H9 (cell line): ENCODE measurements at regions not wholly inside any gene's neighbourhood (a gene's known extent, or its start where the extent isn't known, plus 50 kb on each side); places are given as distances from the start of the nearest gene placed in this dataset.

Experiments
- DNase-seq: peaks from one replicate; pipeline ENCODE4 v3.0.0-alpha.2; 2017
- H2AFZ ChIP-seq: one replicate; pipeline ENCODE4 v1.6.1; 2013; ENCODE audit warnings: mild to moderate bottlenecking, low read length, control low read depth, moderate library complexity
- H2AK5ac ChIP-seq: 2 replicates; pipeline ENCODE4 v1.6.1; 2013; ENCODE audit warnings: low read length, control low read depth, mixed read lengths; ENCODE audit not compliant: insufficient read length
- H2BK120ac ChIP-seq: one replicate; pipeline ENCODE4 v1.6.1; 2013; ENCODE audit warnings: low read depth, mild to moderate bottlenecking, low read length, control low read depth, inconsistent platforms; ENCODE audit not compliant: poor library complexity, severe bottlenecking
- H2BK12ac ChIP-seq: 2 replicates; pipeline ENCODE4 v1.6.1; 2013; ENCODE audit warnings: low read length, control low read depth, mixed read lengths, low read depth; ENCODE audit not compliant: insufficient read length
- H2BK15ac ChIP-seq: 2 replicates; pipeline ENCODE4 v1.6.1; 2013; ENCODE audit warnings: low read depth, low read length, control low read depth
- H2BK20ac ChIP-seq: one replicate; pipeline ENCODE4 v1.6.1; 2013; ENCODE audit warnings: low read depth, mild to moderate bottlenecking, low read length, control low read depth, inconsistent platforms; ENCODE audit not compliant: poor library complexity, severe bottlenecking
- H2BK5ac ChIP-seq: 2 replicates; pipeline ENCODE4 v1.6.1; 2013; ENCODE audit warnings: low read length, control low read depth, mixed read lengths; ENCODE audit not compliant: insufficient read length
- H3K14ac ChIP-seq: 2 replicates; pipeline ENCODE4 v1.6.1; 2013; ENCODE audit warnings: low read length, control low read depth; ENCODE audit not compliant: insufficient read depth
- H3K18ac ChIP-seq: 2 replicates; pipeline ENCODE4 v1.6.1; 2013; ENCODE audit warnings: low read depth, mild to moderate bottlenecking, mixed read lengths, low read length, control low read depth; ENCODE audit not compliant: insufficient read length
- H3K23ac ChIP-seq: 2 replicates; pipeline ENCODE4 v1.6.1; 2013; ENCODE audit warnings: low read length, control low read depth, mixed read lengths, low read depth; ENCODE audit not compliant: insufficient read length
- H3K23me2 ChIP-seq: 2 replicates; pipeline ENCODE4 v1.6.1; 2013; ENCODE audit warnings: low read depth, mild to moderate bottlenecking, mixed read lengths, low read length, control low read depth; ENCODE audit not compliant: insufficient read length, poor library complexity, severe bottlenecking
- H3K27ac ChIP-seq: 2 replicates; pipeline ENCODE4 v1.5.1; 2013; ENCODE audit warnings: low read length, control low read depth, mixed read lengths, low read depth; ENCODE audit not compliant: insufficient read length
- H3K27me3 ChIP-seq: 2 replicates; pipeline ENCODE4 v1.6.1; 2013; ENCODE audit warnings: low read length, control low read depth, inconsistent platforms; ENCODE audit not compliant: insufficient read depth
- H3K4ac ChIP-seq: 2 replicates; pipeline ENCODE4 v1.6.1; 2013; ENCODE audit warnings: low read depth, mild to moderate bottlenecking, control low read depth, inconsistent platforms, low read length, moderate library complexity
- H3K4me1 ChIP-seq: 2 replicates; pipeline ENCODE4 v1.6.1; 2013; ENCODE audit warnings: low read length, control low read depth, inconsistent platforms; ENCODE audit not compliant: insufficient read depth
- H3K4me2 ChIP-seq: 2 replicates; pipeline ENCODE4 v1.6.1; 2013; ENCODE audit warnings: low read length, control low read depth, mixed read lengths; ENCODE audit not compliant: insufficient read length, insufficient read depth
- H3K56ac ChIP-seq: 2 replicates; pipeline ENCODE4 v1.6.1; 2013; ENCODE audit warnings: low read depth, mild to moderate bottlenecking, mixed read lengths, low read length, control low read depth; ENCODE audit not compliant: insufficient read length
- H3K79me1 ChIP-seq: 2 replicates; pipeline ENCODE4 v1.6.1; 2013; ENCODE audit warnings: low read depth, mild to moderate bottlenecking, moderate library complexity, low read length, control low read depth, inconsistent platforms; ENCODE audit not compliant: insufficient read depth, poor library complexity, severe bottlenecking
- H3K79me2 ChIP-seq: 2 replicates; pipeline ENCODE4 v1.6.1; 2013; ENCODE audit warnings: low read length, control low read depth, inconsistent platforms; ENCODE audit not compliant: insufficient read depth
- H3K9ac ChIP-seq: 2 replicates; pipeline ENCODE4 v1.6.1; 2013; ENCODE audit warnings: low read length, control low read depth, mixed read lengths; ENCODE audit not compliant: insufficient read length; ENCODE audit errors: extremely low read depth
- H3K9me3 ChIP-seq: one replicate; pipeline ENCODE4 v1.6.1; 2013; ENCODE audit warnings: low read depth, low read length, inconsistent platforms; ENCODE audit not compliant: control insufficient read depth
- H3T11ph ChIP-seq: one replicate; pipeline ENCODE4 v1.6.1; 2013; ENCODE audit warnings: mild to moderate bottlenecking, low read length, control low read depth, inconsistent platforms
- H4K20me1 ChIP-seq: one replicate; pipeline ENCODE4 v1.6.1; 2013; ENCODE audit not compliant: control insufficient read depth, insufficient read length, insufficient read depth
- H4K5ac ChIP-seq: 2 replicates; pipeline ENCODE4 v1.6.1; 2013; ENCODE audit warnings: low read depth, mild to moderate bottlenecking, mixed read lengths, low read length, control low read depth; ENCODE audit not compliant: insufficient read length
- H4K8ac ChIP-seq: replicated peaks from 2 replicates; pipeline ENCODE4 v1.6.1; 2013; ENCODE audit warnings: low read length, control low read depth, mixed read lengths, low read depth; ENCODE audit not compliant: insufficient read length
- H4K91ac ChIP-seq: 2 replicates; pipeline ENCODE4 v1.6.1; 2013; ENCODE audit warnings: low read depth, mild to moderate bottlenecking, moderate library complexity, mixed read lengths, low read length, control low read depth; ENCODE audit not compliant: insufficient read length
- H3K27ac Mint-ChIP-seq, 3 experiments: 2 replicates in 2 of 3; 3 replicates in 1 of 3; pipeline ENCODE4 v1.8.0; 2020 to 2021; ENCODE audit warnings: mixed read lengths in 3 of 3, mild to moderate bottlenecking in 1 of 3, moderate library complexity in 1 of 3
- H3K27me3 Mint-ChIP-seq: 2 replicates; pipeline ENCODE4 v1.8.0; 2021; ENCODE audit warnings: low read depth, mild to moderate bottlenecking, moderate library complexity, mixed read lengths
- H3K36me3 Mint-ChIP-seq, 3 experiments: 2 replicates in 2 of 3; 3 replicates in 1 of 3; pipeline ENCODE4 v1.8.0; 2020 to 2021; ENCODE audit warnings: low read depth in 3 of 3, mixed read lengths in 3 of 3; ENCODE audit not compliant: insufficient read depth in 1 of 3
- H3K4me1 Mint-ChIP-seq, 2 experiments: 2 replicates each; pipeline ENCODE4 v1.8.0; 2020; ENCODE audit warnings: mixed read lengths in 2 of 2
- H3K4me3 Mint-ChIP-seq, 2 experiments: 2 replicates in 1 of 2; 3 replicates in 1 of 2; pipeline ENCODE4 v1.8.0; 2020 to 2021; ENCODE audit warnings: mild to moderate bottlenecking in 2 of 2, mixed read lengths in 2 of 2, moderate library complexity in 1 of 2
- H3K9me3 Mint-ChIP-seq, 2 experiments: 2 replicates in 1 of 2; 3 replicates in 1 of 2; pipeline ENCODE4 v1.8.0; 2020; ENCODE audit warnings: mild to moderate bottlenecking in 2 of 2, mixed read lengths in 2 of 2, moderate library complexity in 1 of 2
- CTCF ChIP-seq: fragments of 200-600 bp; sonication (generic); conservative IDR thresholded peaks from 3 replicates; pipeline ENCODE4 v1.8.0; 2021; ENCODE audit warnings: antibody characterized with exemption, mild to moderate bottlenecking
- WGBS: extraction: QIAGEN DNeasy Blood & Tissue Kit; methylation state at CpG from one replicate; pipeline ENCODE4 v1.1.7; 2013; ENCODE audit warnings: missing lambda C conversion rate, low lambda C conversion rate, mixed read lengths; ENCODE audit not compliant: insufficient read length; ENCODE audit errors: extremely low coverage; 5-methylcytosine and 5-hydroxymethylcytosine counted together

- no peaks in the 10 kb centered on the region for H3K23me2 ChIP-seq
- H2AK5ac ChIP-seq: no peak overlapping the region
- Mint-ChIP-seq H3K36me3 (peaks cover 8 to 18% (median 10%) of the 10 kb centered on the region in 3 experiments), H3K4me3 (no peak overlapping the region), H3K27ac (no peak overlapping the region; a peak in 1 of 7 replicates), H3K9me3 (peaks cover 9 to 14% of the 10 kb centered on the region in 2 experiments; a peak in 4 of 5 replicates), H3K4me1 (peaks cover 23 to 43% of the 10 kb centered on the region in 2 experiments), H3K27me3 (peaks cover 2% of the 10 kb centered on the region; the same call in 1 of the 2 replicates)
- no peaks in the 10 kb centered on the region for H3K27me3 ChIP-seq
- no peak overlapping the region for H3K27ac ChIP-seq
- WGBS: no CpG with 5 or more reads among the region's 6 CpGs
- H3T11ph ChIP-seq: no peak overlapping the region
- no peak overlapping the region for H4K5ac ChIP-seq
- H2AFZ ChIP-seq: no peak overlapping the region
- H3K79me1 ChIP-seq: no peaks in the 10 kb centered on the region
- H2BK5ac ChIP-seq: no peak overlapping the region
- no peak overlapping the region for H3K56ac ChIP-seq
- no peak overlapping the region for H2BK15ac ChIP-seq
- TF ChIP-seq CTCF: no peak
- H2BK120ac ChIP-seq: no peak overlapping the region
- no peaks in the 10 kb centered on the region for H4K20me1 ChIP-seq
- no peak overlapping the region for H2BK12ac ChIP-seq
- no peak overlapping the region for H3K4ac ChIP-seq
- no peak overlapping the region for H2BK20ac ChIP-seq
- no peak overlapping the region for H3K18ac ChIP-seq
- no peak for DNase-seq
- no peaks in the 10 kb centered on the region for H3K9me3 ChIP-seq
- H4K8ac ChIP-seq: no peak overlapping the region
- no peak overlapping the region for H3K14ac ChIP-seq
- H4K91ac ChIP-seq: no peak overlapping the region
- H3K4me2 ChIP-seq: no peak overlapping the region
- H3K4me1 ChIP-seq: no peaks in the 10 kb centered on the region
- H3K23ac ChIP-seq: no peak overlapping the region
- H3K9ac ChIP-seq: no peak overlapping the region
- H3K79me2 ChIP-seq: no peaks in the 10 kb centered on the region
These were observed 76.0 kb upstream of the ASB18 start for GRCh38 chr2:236340251-236340650.
